NCI-H345 treated with DMSO at 0.1 percent for 48 hours (cell line): ENCODE measurements at regions not wholly inside any gene's neighbourhood (a gene's known extent, or its start where the extent isn't known, plus 50 kb on each side); places are given as distances from the start of the nearest gene placed in this dataset.

ENCODE experiments used
- DNase-seq: peaks from one replicate; lab custom pipeline; 2025; ENCODE audit not compliant: unreplicated experiment; lab: John Stamatoyannopoulos, UW

- DNase-seq, result no peak
Observed at GRCh38 chr11:104609311-104610085, 288.8 kb downstream of the CASP12 start.

GRCh38 chr11:104602643-104603042 lies 295.6 kb downstream of the CASP12 start:
- no peak for DNase-seq

GRCh38 chr11:104594228-104594958 lies 303.9 kb downstream of the CASP12 start:
- no peak for DNase-seq

GRCh38 chr11:104588970-104589369 lies 309.3 kb downstream of the CASP12 start:
- DNase-seq, result no peak

- no peak for DNase-seq
Observed at GRCh38 chr11:104588446-104588845, 309.8 kb downstream of the CASP12 start.

- no peak for DNase-seq
Observed at GRCh38 chr11:104584823-104585222, 313.4 kb downstream of the CASP12 start.

- no peak for DNase-seq
Observed at GRCh38 chr11:104583857-104584256, 314.4 kb downstream of the CASP12 start.

- DNase-seq, result no peak
Observed at GRCh38 chr11:104582431-104582830, 315.8 kb downstream of the CASP12 start.

- no peak for DNase-seq
Observed at GRCh38 chr11:104581246-104581980, 316.8 kb downstream of the CASP12 start.

- no peak for DNase-seq
Observed at GRCh38 chr11:104573441-104573990, 324.7 kb downstream of the CASP12 start.

- no peak for DNase-seq
Observed at GRCh38 chr11:104572279-104572678, 326.0 kb downstream of the CASP12 start.

GRCh38 chr11:104570078-104570701 lies 328.1 kb downstream of the CASP12 start:
- DNase-seq, result no peak

- no peak for DNase-seq
Observed at GRCh38 chr11:104565583-104565961, 332.7 kb downstream of the CASP12 start.

GRCh38 chr11:104564921-104565582 lies 333.2 kb downstream of the CASP12 start:
- DNase-seq, result no peak

GRCh38 chr11:104556606-104557301 lies 341.5 kb downstream of the CASP12 start:
- DNase-seq, result no peak

GRCh38 chr11:104549019-104549418 lies 349.2 kb downstream of the CASP12 start:
- DNase-seq, result no peak

GRCh38 chr11:104547996-104548661 lies 350.1 kb downstream of the CASP12 start:
- DNase-seq, result no peak

- no peak for DNase-seq
Observed at GRCh38 chr11:104546501-104546900, 351.8 kb downstream of the CASP12 start.

GRCh38 chr11:104541701-104542100 lies 356.6 kb downstream of the CASP12 start:
- no peak for DNase-seq
